ENCODE measurements at regions not wholly inside any gene's neighbourhood (a gene's known extent, or its start where the extent isn't known, plus 50 kb on each side); places are given as distances from the start of the nearest gene placed in this dataset.

DNA sequence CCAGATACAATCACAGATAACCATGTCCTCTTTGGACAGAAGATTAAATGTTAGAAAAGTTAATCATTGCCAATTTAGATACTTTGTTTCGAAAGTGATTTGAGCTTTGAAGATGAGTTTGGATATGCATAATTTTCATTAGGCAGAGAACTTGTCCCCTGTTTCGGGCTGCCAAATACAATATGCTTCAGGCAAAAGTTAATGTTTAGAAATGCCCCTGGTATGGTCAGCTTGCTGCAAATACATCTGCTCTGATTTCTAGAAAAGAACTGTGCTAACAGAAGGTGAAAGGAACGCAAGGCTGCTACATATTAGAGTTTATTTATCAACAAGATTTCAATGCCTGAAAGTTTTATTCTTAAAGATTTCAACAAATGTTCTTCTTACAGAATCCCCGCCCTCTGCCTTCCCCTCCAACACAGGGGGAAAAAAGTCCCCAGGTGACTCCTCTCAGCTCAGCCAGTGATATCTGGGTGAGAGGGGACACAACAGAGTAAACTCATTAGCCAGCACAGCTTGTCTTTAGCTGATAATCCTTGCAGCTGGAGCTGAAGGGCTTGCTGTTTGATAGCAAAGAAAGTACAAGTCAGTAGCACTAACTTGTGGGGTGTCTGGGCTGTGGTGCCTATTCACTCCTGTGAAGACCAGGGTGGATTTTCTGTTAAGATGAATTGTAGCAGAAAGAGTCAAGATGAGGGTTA is 435.7 kb downstream of the DMAC1 start:
- no peak overlapping the region for H3K4me3 Mint-ChIP-seq
- no peak overlapping the region for H3K27ac Mint-ChIP-seq (ENCODE audit: unreplicated experiment)
- H3K9me3 Mint-ChIP-seq, result no peaks in the 10 kb centered on the region
- no peaks in the 10 kb centered on the region for H3K27me3 Mint-ChIP-seq (ENCODE audit: low read depth)
- TF ChIP-seq, protein P1, sequence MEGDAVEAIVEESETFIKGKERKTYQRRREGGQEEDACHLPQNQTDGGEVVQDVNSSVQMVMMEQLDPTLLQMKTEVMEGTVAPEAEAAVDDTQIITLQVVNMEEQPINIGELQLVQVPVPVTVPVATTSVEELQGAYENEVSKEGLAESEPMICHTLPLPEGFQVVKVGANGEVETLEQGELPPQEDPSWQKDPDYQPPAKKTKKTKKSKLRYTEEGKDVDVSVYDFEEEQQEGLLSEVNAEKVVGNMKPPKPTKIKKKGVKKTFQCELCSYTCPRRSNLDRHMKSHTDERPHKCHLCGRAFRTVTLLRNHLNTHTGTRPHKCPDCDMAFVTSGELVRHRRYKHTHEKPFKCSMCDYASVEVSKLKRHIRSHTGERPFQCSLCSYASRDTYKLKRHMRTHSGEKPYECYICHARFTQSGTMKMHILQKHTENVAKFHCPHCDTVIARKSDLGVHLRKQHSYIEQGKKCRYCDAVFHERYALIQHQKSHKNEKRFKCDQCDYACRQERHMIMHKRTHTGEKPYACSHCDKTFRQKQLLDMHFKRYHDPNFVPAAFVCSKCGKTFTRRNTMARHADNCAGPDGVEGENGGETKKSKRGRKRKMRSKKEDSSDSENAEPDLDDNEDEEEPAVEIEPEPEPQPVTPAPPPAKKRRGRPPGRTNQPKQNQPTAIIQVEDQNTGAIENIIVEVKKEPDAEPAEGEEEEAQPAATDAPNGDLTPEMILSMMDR (conservative IDR thresholded peaks at IDR 0.05), result no peak
- no peak for DNase-seq (ENCODE audit: low read depth, low spot score)
- H3K4me1 Mint-ChIP-seq, result peaks cover 11% of the 10 kb centered on the region
- H3K36me3 Mint-ChIP-seq (ENCODE audit: low read depth), result no peaks in the 10 kb centered on the region

DNA sequence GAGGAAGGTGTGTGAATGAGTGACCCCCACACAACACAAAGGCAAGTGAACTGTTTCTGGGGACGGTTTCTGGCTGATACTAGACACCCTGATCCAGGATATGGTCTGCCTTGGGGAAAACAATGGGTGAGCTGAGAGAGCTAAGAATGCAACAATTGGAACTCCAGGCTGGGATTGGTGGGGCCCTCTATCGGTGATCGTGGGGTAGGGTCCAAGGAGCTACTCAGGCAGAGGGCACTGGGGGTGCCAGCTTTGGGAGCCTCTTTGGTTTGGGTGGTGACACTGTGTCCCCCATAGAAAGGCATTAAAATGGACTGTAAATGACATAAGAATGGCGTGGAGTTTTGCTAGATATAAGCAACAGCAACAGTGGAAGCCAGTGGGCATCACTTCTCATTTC is 439.1 kb downstream of the DMAC1 start:
- Mint-ChIP-seq H3K27ac (ENCODE audit: unreplicated experiment) (no peak overlapping the region), H3K9me3 (no peaks in the 10 kb centered on the region), H3K36me3 (ENCODE audit: low read depth) (no peaks in the 10 kb centered on the region), H3K4me3 (no peak overlapping the region), H3K27me3 (ENCODE audit: low read depth) (no peaks in the 10 kb centered on the region), H3K4me1 (no peaks in the 10 kb centered on the region)
- TF ChIP-seq, protein P1 (conservative IDR thresholded peaks at IDR 0.05), result no peak
- no peak for DNase-seq (ENCODE audit: low read depth, low spot score)

DNA sequence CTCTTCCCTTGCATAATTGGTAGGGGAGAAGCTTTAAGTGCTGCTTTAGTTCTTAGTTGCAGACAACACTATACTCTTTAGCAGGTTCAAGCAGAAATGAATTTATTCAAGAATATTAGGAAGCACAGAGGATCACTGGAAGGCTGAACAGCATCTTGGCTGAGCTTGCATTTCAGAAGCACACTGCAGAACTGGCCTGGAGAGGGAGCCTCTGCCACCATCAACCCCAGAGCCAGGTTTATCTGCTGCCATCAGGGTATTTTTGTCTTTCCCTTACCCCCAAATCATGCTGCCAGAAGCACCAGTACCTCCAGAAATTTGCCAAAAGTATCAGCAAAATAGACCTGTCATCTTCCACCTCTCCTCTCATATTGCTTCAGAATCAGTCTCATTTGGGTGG is 440.7 kb downstream of the DMAC1 start:
- Mint-ChIP-seq H3K4me1 (no peaks in the 10 kb centered on the region), H3K9me3 (peaks cover 2% of the 10 kb centered on the region), H3K27me3 (ENCODE audit: low read depth) (no peaks in the 10 kb centered on the region), H3K36me3 (ENCODE audit: low read depth) (no peaks in the 10 kb centered on the region), H3K27ac (ENCODE audit: unreplicated experiment) (no peak overlapping the region), H3K4me3 (no peak overlapping the region)
- TF ChIP-seq, protein P1 (conservative IDR thresholded peaks at IDR 0.05), result no peak
- no peak for DNase-seq (ENCODE audit: low read depth, low spot score)

DNA sequence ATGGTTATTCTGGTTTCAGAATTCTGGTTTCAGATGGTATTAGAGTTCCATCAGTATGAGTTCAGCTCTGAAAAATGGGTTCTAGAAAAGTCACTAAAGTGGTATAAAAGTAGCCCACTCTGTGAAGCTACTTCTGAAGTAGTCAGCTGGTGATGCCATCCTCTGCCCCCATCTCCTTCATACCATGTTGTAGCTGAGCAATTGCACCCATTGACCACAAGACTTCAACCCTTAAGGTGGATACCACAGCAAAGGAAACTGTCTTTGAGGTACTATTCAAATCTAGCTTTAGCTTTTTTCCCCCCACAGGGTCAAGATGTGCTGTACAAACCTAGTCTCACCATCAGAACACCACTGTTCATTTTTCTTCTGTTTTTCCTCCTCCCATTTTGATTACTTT is 444.9 kb downstream of the DMAC1 start:
- TF ChIP-seq, protein P1 (conservative IDR thresholded peaks at IDR 0.05), result no peak
- Mint-ChIP-seq H3K4me3 (no peak overlapping the region), H3K27ac (ENCODE audit: unreplicated experiment) (no peak overlapping the region), H3K4me1 (no peaks in the 10 kb centered on the region), H3K9me3 (peaks cover 5% of the 10 kb centered on the region), H3K36me3 (ENCODE audit: low read depth) (no peaks in the 10 kb centered on the region), H3K27me3 (ENCODE audit: low read depth) (no peaks in the 10 kb centered on the region)
- no peak for DNase-seq (ENCODE audit: low read depth, low spot score)

DNA sequence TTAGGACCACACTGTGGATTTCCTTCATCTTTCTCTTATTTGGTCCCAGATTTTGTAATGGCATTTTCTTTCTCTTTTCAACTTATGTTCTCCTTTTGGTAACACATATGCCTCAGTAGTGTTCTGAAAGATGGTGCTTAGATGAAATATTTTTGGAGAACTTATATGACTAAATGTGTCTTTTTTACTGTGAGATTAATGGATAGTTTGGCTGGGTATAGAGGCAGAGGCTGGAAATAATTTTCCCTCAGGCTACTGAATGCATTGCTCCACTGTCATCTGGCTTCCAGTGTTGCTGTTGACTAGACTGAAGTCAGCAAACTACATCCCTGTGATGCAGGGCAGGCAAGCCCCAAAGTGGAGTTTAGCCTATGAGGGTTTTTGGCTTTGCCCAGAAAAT is 450.9 kb downstream of the DMAC1 start:
- Mint-ChIP-seq H3K36me3 (ENCODE audit: low read depth) (peaks cover 3% of the 10 kb centered on the region), H3K27me3 (ENCODE audit: low read depth) (no peaks in the 10 kb centered on the region), H3K4me3 (no peak overlapping the region), H3K27ac (ENCODE audit: unreplicated experiment) (no peak overlapping the region), H3K4me1 (no peaks in the 10 kb centered on the region), H3K9me3 (peaks cover 18% of the 10 kb centered on the region)
- TF ChIP-seq, protein P1 (conservative IDR thresholded peaks at IDR 0.05), result no peak
- DNase-seq (ENCODE audit: low read depth, low spot score), result no peak
